H1 (cell line): ENCODE measurements at regions not wholly inside any gene's neighbourhood (a gene's known extent, or its start where the extent isn't known, plus 50 kb on each side); places are given as distances from the start of the nearest gene placed in this dataset.

Experiments
- CTCF ChIA-PET: fragments of 300-600 bp; sonication (Branson Sonifier 250); formaldehyde crosslinking; loops from one replicate; lab custom pipeline; 2021; ENCODE audit not compliant: partially characterized antibody; lab: Charles Lee
- POLR2A ChIA-PET: fragments of 300-600 bp; sonication (Branson Sonifier 250); formaldehyde crosslinking; loops from one replicate; lab custom pipeline; 2021; ENCODE audit warnings: inconsistent platforms; ENCODE audit not compliant: partially characterized antibody; lab: Charles Lee
- DNase-seq, 2 experiments: peaks; one replicate each; pipeline versions ENCODE4 v3.0.0 to v3.0.0-alpha.2; 2010 to 2022; ENCODE audit warnings: low spot score in 2 of 2, low read depth in 1 of 2, mixed read lengths in 1 of 2
- FAIRE-seq: peaks from 2 replicates; lab custom pipeline; 2011; peaks lifted over from hg19 to GRCh38; lab: Jason Lieb, UNC
- H2AFZ ChIP-seq: 2 replicates; pipeline ENCODE4 v1.8.1; 2012; ENCODE audit warnings: low read length, inconsistent platforms
- H2AK5ac ChIP-seq: 2 replicates; pipeline ENCODE4 v1.6.1; 2013; ENCODE audit warnings: low read depth, low read length
- H2BK120ac ChIP-seq: replicated peaks from 2 replicates; pipeline ENCODE3; 2013; ENCODE audit warnings: low read depth, low read length, inconsistent platforms
- H2BK12ac ChIP-seq: 2 replicates; pipeline ENCODE4 v1.6.1; 2013; ENCODE audit warnings: low read depth, low read length
- H2BK15ac ChIP-seq: 2 replicates; pipeline ENCODE4 v1.6.1; 2013; ENCODE audit warnings: low read length
- H2BK20ac ChIP-seq: 2 replicates; pipeline ENCODE4 v1.6.1; 2013; ENCODE audit warnings: low read length
- H2BK5ac ChIP-seq: 2 replicates; pipeline ENCODE4 v1.6.1; 2013; ENCODE audit warnings: low read depth, low read length
- H3K14ac ChIP-seq: 2 replicates; pipeline ENCODE4 v1.6.1; 2013; ENCODE audit warnings: inconsistent platforms; ENCODE audit not compliant: insufficient read length
- H3K18ac ChIP-seq: 2 replicates; pipeline ENCODE4 v1.6.1; 2013; ENCODE audit warnings: low read length; ENCODE audit errors: extremely low read depth
- H3K23ac ChIP-seq: 2 replicates; pipeline ENCODE4 v1.6.1; 2013; ENCODE audit warnings: inconsistent platforms; ENCODE audit not compliant: insufficient read length
- H3K23me2 ChIP-seq: 2 replicates; pipeline ENCODE4 v1.6.1; 2013; ENCODE audit warnings: low read depth, low read length
- H3K27ac ChIP-seq: 2 replicates; pipeline ENCODE4 v1.6.1; 2011; ENCODE audit warnings: low read depth, low read length, inconsistent platforms
- H3K27me3 ChIP-seq, 4 experiments: replicated peaks in 1 of 4; 1 replicate in 1 of 4; 2 replicates in 3 of 4; pipeline versions ENCODE4 v1.6.1 to v1.8.1; 2011 to 2013; ENCODE audit warnings: low read length in 3 of 4, mild to moderate bottlenecking in 3 of 4, inconsistent platforms in 2 of 4, mixed read lengths in 2 of 4, moderate library complexity in 1 of 4; ENCODE audit not compliant: control insufficient read depth in 3 of 4, insufficient read depth in 3 of 4; ENCODE audit errors: extremely low read depth in 1 of 4
- H3K36me3 ChIP-seq, 4 experiments: 2 replicates each; pipeline versions ENCODE4 v1.6.1 to v1.8.1; 2011 to 2013; ENCODE audit warnings: mild to moderate bottlenecking in 4 of 4, low read length in 3 of 4, moderate library complexity in 2 of 4, control low read depth in 1 of 4, inconsistent platforms in 1 of 4; ENCODE audit not compliant: insufficient read depth in 4 of 4, control insufficient read depth in 2 of 4
- H3K4ac ChIP-seq: replicated peaks from 2 replicates; pipeline ENCODE3; 2013; ENCODE audit warnings: low read length, low read depth, mixed read lengths, inconsistent platforms; ENCODE audit not compliant: insufficient read length
- H3K4me1 ChIP-seq, 4 experiments: replicated peaks in 1 of 4; 1 replicate in 1 of 4; 2 replicates in 3 of 4; pipeline versions ENCODE4 v1.6.1 to v1.8.1; 2011 to 2013; ENCODE audit warnings: low read length in 3 of 4, inconsistent platforms in 2 of 4, mixed read lengths in 1 of 4; ENCODE audit not compliant: insufficient read depth in 4 of 4, control insufficient read depth in 3 of 4
- H3K4me2 ChIP-seq, 2 experiments: 2 replicates each; pipeline versions ENCODE4 v1.6.1 to v1.8.1; 2011 to 2013; ENCODE audit warnings: low read depth in 2 of 2, low read length in 2 of 2, control low read depth in 1 of 2, inconsistent platforms in 1 of 2, mild to moderate bottlenecking in 1 of 2; ENCODE audit not compliant: insufficient read depth in 1 of 2
- H3K4me3 ChIP-seq, 4 experiments: fragments of 200-600, 300-600 bp in 1 of 4; sonication (generic), shearing (Covaris generic), sonication (Bioruptor Twin) in 1 of 4; 2 replicates each; pipeline versions ENCODE4 v1.5.1 to v1.8.1; 2011 to 2016; ENCODE audit warnings: low read length in 4 of 4, low read depth in 3 of 4, control low read depth in 2 of 4, inconsistent platforms in 2 of 4, mild to moderate bottlenecking in 2 of 4, mixed read lengths in 1 of 4, moderate library complexity in 1 of 4; ENCODE audit not compliant: insufficient read depth in 2 of 4; ENCODE audit errors: extremely low read depth in 1 of 4
- H3K56ac ChIP-seq: replicated peaks from 2 replicates; pipeline ENCODE3; 2013; ENCODE audit warnings: low read depth, mild to moderate bottlenecking, mixed read lengths, low read length, inconsistent platforms; ENCODE audit not compliant: insufficient read length
- H3K79me1 ChIP-seq: 2 replicates; pipeline ENCODE4 v1.6.1; 2013; ENCODE audit warnings: low read depth, low read length, control low read depth
- H3K79me2 ChIP-seq, 2 experiments: 2 replicates each; pipeline versions ENCODE4 v1.6.1 to v1.8.1; 2012 to 2013; ENCODE audit warnings: low read length in 2 of 2, mild to moderate bottlenecking in 2 of 2, inconsistent platforms in 1 of 2; ENCODE audit not compliant: insufficient read depth in 2 of 2, control insufficient read depth in 1 of 2
- H3K9ac ChIP-seq, 4 experiments: replicated peaks in 1 of 4; 1 replicate in 1 of 4; 2 replicates in 3 of 4; pipeline versions ENCODE4 v1.6.1 to v1.8.1; 2011 to 2013; ENCODE audit warnings: low read depth in 3 of 4, low read length in 3 of 4, control low read depth in 2 of 4, mild to moderate bottlenecking in 2 of 4, moderate library complexity in 2 of 4, inconsistent platforms in 1 of 4; ENCODE audit errors: extremely low read depth in 1 of 4
- H3K9me3 ChIP-seq, 2 experiments: 2 replicates each; pipeline versions ENCODE4 v1.6.1 to v1.8.1; 2012 to 2013; ENCODE audit warnings: mild to moderate bottlenecking in 2 of 2, moderate library complexity in 2 of 2, control low read depth in 1 of 2, inconsistent platforms in 1 of 2, low read depth in 1 of 2, low read length in 1 of 2, mixed read lengths in 1 of 2; ENCODE audit not compliant: insufficient read depth in 2 of 2
- H4K20me1 ChIP-seq, 2 experiments: replicated peaks in 1 of 2; 2 replicates each; pipeline versions ENCODE3 to v1.8.1; 2011 to 2013; ENCODE audit warnings: inconsistent platforms in 2 of 2, low read length in 2 of 2, mild to moderate bottlenecking in 1 of 2; ENCODE audit not compliant: insufficient read depth in 2 of 2, control insufficient read depth in 1 of 2
- H4K5ac ChIP-seq: 2 replicates; pipeline ENCODE4 v1.6.1; 2013; ENCODE audit warnings: low read length, low read depth, mixed read lengths, inconsistent platforms; ENCODE audit not compliant: insufficient read length
- H4K8ac ChIP-seq: 2 replicates; pipeline ENCODE4 v1.8.0; 2013; ENCODE audit warnings: mild to moderate bottlenecking, moderate library complexity, low read length, inconsistent platforms; ENCODE audit not compliant: insufficient read depth; ENCODE audit errors: extremely low read depth
- H4K91ac ChIP-seq: replicated peaks from 2 replicates; pipeline ENCODE3; 2013; ENCODE audit warnings: low read length, mixed read lengths, inconsistent platforms; ENCODE audit not compliant: insufficient read length
- BACH1 ChIP-seq: IDR thresholded peaks from 2 replicates; pipeline ENCODE4 v1.6.1; 2012; ENCODE audit warnings: low read length, improper control_type of control experiment
- CHD1 ChIP-seq: IDR thresholded peaks from 2 replicates; pipeline ENCODE4 v1.6.1; 2012; ENCODE audit warnings: low read depth, low read length, improper control_type of control experiment
- E2F6 ChIP-seq: IDR thresholded peaks from 2 replicates; pipeline ENCODE4 v1.6.1; 2012; ENCODE audit warnings: inconsistent platforms
- GTF2F1 ChIP-seq: IDR thresholded peaks from 2 replicates; pipeline ENCODE4 v1.6.1; 2012; ENCODE audit warnings: low read depth, low read length, improper control_type of control experiment, borderline replicate concordance
- HDAC2 ChIP-seq, 2 experiments: fragments of 300-600 bp in 1 of 2; sonication (generic) in 1 of 2; IDR thresholded peaks; 2 replicates each; pipeline ENCODE4 v1.6.1; 2011 to 2012; ENCODE audit warnings: low read depth in 2 of 2, low read length in 2 of 2, mild to moderate bottlenecking in 2 of 2, moderate library complexity in 2 of 2, borderline replicate concordance in 1 of 2, inconsistent platforms in 1 of 2
- JUND ChIP-seq: IDR thresholded peaks from 2 replicates; pipeline ENCODE4 v1.6.1; 2011; ENCODE audit warnings: mild to moderate bottlenecking, improper control_type of control experiment, low read length
- NANOG ChIP-seq: IDR thresholded peaks from 2 replicates; pipeline ENCODE4 v1.6.1; 2011; ENCODE audit warnings: low read length, low read depth, mild to moderate bottlenecking, inconsistent platforms; ENCODE audit not compliant: insufficient read depth, poor library complexity, severe bottlenecking
- NRF1 ChIP-seq: IDR thresholded peaks from 2 replicates; pipeline ENCODE4 v1.6.1; 2011; ENCODE audit warnings: mild to moderate bottlenecking, low read depth, low read length, improper control_type of control experiment
- SAP30 ChIP-seq: fragments of 300-600 bp; sonication (generic); IDR thresholded peaks from 2 replicates; pipeline ENCODE4 v1.7.1; 2012; ENCODE audit warnings: low read length, moderate library complexity, mild to moderate bottlenecking, inconsistent platforms; ENCODE audit not compliant: insufficient read depth, insufficient replicate concordance
- SIN3A ChIP-seq, 2 experiments: IDR thresholded peaks in 1 of 2; conservative IDR thresholded peaks in 1 of 2; 2 replicates each; pipeline ENCODE4 v1.6.1; 2011 to 2012; ENCODE audit warnings: low read length in 2 of 2, improper control_type of control experiment in 1 of 2, low read depth in 1 of 2, mild to moderate bottlenecking in 1 of 2
- SP2 ChIP-seq: IDR thresholded peaks from 2 replicates; pipeline ENCODE4 v1.6.1; 2012; ENCODE audit warnings: mild to moderate bottlenecking, low read length, inconsistent platforms
- SP4 ChIP-seq: IDR thresholded peaks from 2 replicates; pipeline ENCODE4 v1.6.1; 2012; ENCODE audit warnings: low read length, inconsistent platforms
- SUZ12 ChIP-seq: fragments of 200-600 bp; sonication (generic); IDR thresholded peaks from 2 replicates; pipeline ENCODE4 v1.6.1; 2012; ENCODE audit warnings: mild to moderate bottlenecking, inconsistent platforms, low read length, moderate library complexity, mixed read lengths
- TAF7 ChIP-seq: optimal IDR thresholded peaks from 2 replicates; pipeline ENCODE3; 2011; ENCODE audit warnings: low read depth, mild to moderate bottlenecking, inconsistent platforms, low read length, moderate library complexity, borderline replicate concordance
- WGBS, 2 experiments: shearing (Covaris generic) in 1 of 2; methylation state at CpG; one replicate each; pipeline versions ENCODE4 v1.1.6 to v1.1.7; 2013 to 2015; ENCODE audit warnings: low lambda C conversion rate in 2 of 2, mixed read lengths in 2 of 2, inconsistent platforms in 1 of 2, low coverage in 1 of 2, missing lambda C conversion rate in 1 of 2; ENCODE audit not compliant: insufficient replicate concordance in 2 of 2, insufficient coverage in 1 of 2, insufficient read length in 1 of 2; ENCODE audit errors: extremely low coverage in 1 of 2, missing lambda C conversion rate in 1 of 2; 5-methylcytosine and 5-hydroxymethylcytosine counted together

GRCh38 chr16:56125922-56126321 is 65.4 kb upstream of the GNAO1 start:
- no peaks in the 10 kb centered on the region for H3K79me2 ChIP-seq
- DNase-seq (no peak), FAIRE-seq (no peak)
- H2BK5ac ChIP-seq: no peak overlapping the region
- H2BK15ac ChIP-seq: no peak overlapping the region
- no peak overlapping the region for H3K4me2 ChIP-seq
- H3K36me3 ChIP-seq: no peaks in the 10 kb centered on the region
- H2AK5ac ChIP-seq: no peak overlapping the region
- H3K4me1 ChIP-seq: no peaks in the 10 kb centered on the region
- no peaks in the 10 kb centered on the region for H3K79me1 ChIP-seq
- no peak overlapping the region for H4K8ac ChIP-seq
- H4K20me1 ChIP-seq: no peaks in the 10 kb centered on the region
- H3K23ac ChIP-seq: no peak overlapping the region
- no peak overlapping the region for H3K27ac ChIP-seq
- no peak overlapping the region for H4K91ac ChIP-seq
- POLR2A ChIA-PET: interaction anchor here (1.2 kb wide), 1 partner anchor 10 kb away, joined by 5 read pairs; no protein-coding TSS in a partner anchor
- H3K9ac ChIP-seq: no peak overlapping the region
- no peak overlapping the region for H2BK120ac ChIP-seq
- no peak overlapping the region for H3K14ac ChIP-seq
- H3K9me3 ChIP-seq: no peaks in the 10 kb centered on the region
- no peak overlapping the region for H3K4ac ChIP-seq
- H2BK20ac ChIP-seq: no peak overlapping the region
- peaks cover 1% of the 10 kb centered on the region; the same call in 1 of the 2 replicates for H3K23me2 ChIP-seq
- H2AFZ ChIP-seq: no peak overlapping the region
- H3K27me3 ChIP-seq: no peaks in the 10 kb centered on the region
- 88% methylated on average over 1 of the region's 1 CpG; no CpG with 5 or more reads in 1 of the 2 experiments for WGBS, 2 experiments
- H4K5ac ChIP-seq: no peak overlapping the region
- no peak overlapping the region for H3K56ac ChIP-seq
- H2BK12ac ChIP-seq: no peak overlapping the region
- no peak overlapping the region for H3K4me3 ChIP-seq
- CTCF ChIA-PET: interaction anchor here (2.0 kb wide), 1 partner anchor 192 kb away, joined by 5 read pairs; no protein-coding TSS in a partner anchor
- H3K18ac ChIP-seq: no peak overlapping the region
- TF ChIP-seq NANOG (no peak), HDAC2 (IDR thresholded peaks at IDR 0.05; ENCODE audit: borderline replicate concordance in 1 of 2, low read depth in 2 of 2, low read length in 2 of 2) (no peak), SIN3A (conservative IDR thresholded peaks at IDR 0.05 in 1 of 2, IDR thresholded peaks at IDR 0.05 in 1 of 2; ENCODE audit: low read depth in 1 of 2, low read length in 2 of 2) (no peak), SP4 (no peak), NRF1 (no peak), JUND (no peak), SUZ12 (no peak), GTF2F1 (no peak), TAF7 (no peak), SP2 (no peak), E2F6 (no peak), CHD1 (no peak), BACH1 (no peak), SAP30 (no peak)
